ENCODE measurements at regions not wholly inside any gene's neighbourhood (a gene's known extent, or its start where the extent isn't known, plus 50 kb on each side); places are given as distances from the start of the nearest gene placed in this dataset.

GRCh38 chr1:112805155-112805853 lies 90.2 kb upstream of the PPM1J start:
- Histone ChIP-seq H2AFZ (replicated peaks; ENCODE audit: low read length, poor library complexity) (no peak overlapping the region), H3K9ac (ENCODE audit: low read depth, low read length) (no peak overlapping the region), H4K20me1 (ENCODE audit: insufficient read depth, low read length) (no peaks in the 10 kb centered on the region), H3K9me3 (ENCODE audit: control insufficient read depth, insufficient read depth, low read length) (no peaks in the 10 kb centered on the region), H4K5ac (ENCODE audit: low read depth, low read length) (no peak overlapping the region), H3K9me1 (ENCODE audit: insufficient read depth, low read length) (no peaks in the 10 kb centered on the region), H3K23ac (ENCODE audit: low read depth, low read length) (no peak overlapping the region), H3K4me1 (ENCODE audit: control insufficient read depth, insufficient read depth, low read length) (no peaks in the 10 kb centered on the region), H3K79me1 (ENCODE audit: low read depth in 1 of 2, low read length in 2 of 2) (no peaks in the 10 kb centered on the region), H3K4me3 (ENCODE audit: insufficient read depth, low read depth, low read length) (no peak overlapping the region), H2AK9ac (replicated peaks; ENCODE audit: low read depth, low read length, poor library complexity) (no peak overlapping the region), H3K4me2 (ENCODE audit: low read depth, low read length) (no peak overlapping the region), H3K4ac (ENCODE audit: low read depth, low read length) (no peak overlapping the region), H3K18ac (ENCODE audit: low read depth, low read length) (no peak overlapping the region), H2BK120ac (ENCODE audit: low read depth, low read length) (no peak overlapping the region), H2BK5ac (ENCODE audit: low read depth, low read length, poor library complexity, severe bottlenecking) (no peak overlapping the region), H3K56ac (ENCODE audit: extremely low read depth, insufficient read depth, low read length) (no peak overlapping the region), H3K36me3 (ENCODE audit: control insufficient read depth, insufficient read depth, low read length) (no peaks in the 10 kb centered on the region), H3K27ac (ENCODE audit: insufficient read depth, low read length) (no peak overlapping the region), H3K27me3 (ENCODE audit: control insufficient read depth, insufficient read depth, low read length) (peaks cover 12% of the 10 kb centered on the region), H2AK5ac (ENCODE audit: low read depth, low read length) (no peak overlapping the region), H2BK20ac (ENCODE audit: low read depth, low read length) (no peak overlapping the region), H2BK15ac (ENCODE audit: low read depth, low read length) (no peak overlapping the region), H4K8ac (ENCODE audit: low read depth in 2 of 2, low read length in 2 of 2) (no peak overlapping the region), H3K14ac (replicated peaks; ENCODE audit: low read depth, low read length) (no peak overlapping the region), H4K91ac (ENCODE audit: insufficient read depth, low read depth, low read length) (no peak overlapping the region)
- WGBS, 2 experiments (ENCODE audit: extremely low coverage in 2 of 2, insufficient read length in 1 of 2) = 20% methylated on average over 1 of the region's 3 CpGs; no CpG with 5 or more reads in 1 of the 2 experiments
- intact Hi-C loops (cut with micrococcal nuclease) = no loop called here
- ATAC-seq (ENCODE audit: low read depth) (no peak), DNase-seq (no peak)
- ChIA-PET CTCF (interaction anchor here (0.5 to 4.7 kb wide), 8 partner anchors 22 to 949 kb away, joined by 3 to 32 read pairs (median 4); partner anchors contain the start of genes LRIG2 and PPM1J), POLR2A (ENCODE audit: unreplicated experiment) (no interaction called here)
- dilution Hi-C loops (cut with HindIII; ENCODE audit: low sequenced_read_pairs, unreplicated experiment) = no loop called here
- no TSS peak for BruUV-seq (replicated peaks)
- in situ Hi-C loops (cut with MboI; ENCODE audit: low sequenced_read_pairs) = loop anchor here (5.0 kb wide), 2 partner anchors 88 to 237 kb away; partner anchors contain the start of gene PPM1J
- TF ChIP-seq SMC3 (IDR thresholded peaks at IDR 0.05; ENCODE audit: low read depth, low read length) = no peak
- no peak for TF ChIP-seq MAFK (IDR thresholded peaks at IDR 0.05; ENCODE audit: low read depth, low read length)
- TF ChIP-seq CTCF (conservative IDR thresholded peaks at IDR 0.05; ENCODE audit: low read depth, low read length) = no peak
- no peak for TF ChIP-seq BHLHE40 (IDR thresholded peaks at IDR 0.05; ENCODE audit: low read depth, low read length)

Measured in IMR-90 (cell line).